GM19397 (cell line): ENCODE measurements at regions not wholly inside any gene's neighbourhood (a gene's known extent, or its start where the extent isn't known, plus 50 kb on each side); places are given as distances from the start of the nearest gene placed in this dataset.
A peak's percentile ranks its signal among the peaks of the same experiment; 100 is the strongest.

Experiments used
- ATAC-seq: cut with Tn5 transposase; IDR thresholded peaks from one replicate; pipeline ENCODE4 v1.9.1; 2021; ENCODE audit warnings: mild to moderate bottlenecking, moderate library complexity; ENCODE audit not compliant: unreplicated experiment

- no peak for ATAC-seq
Measured at GRCh38 chr11:81072273-81072672, 1631.4 kb upstream of the TENM4 start.

GRCh38 chr11:81071606-81072005 lies 1630.8 kb upstream of the TENM4 start:
- no peak for ATAC-seq

DNA sequence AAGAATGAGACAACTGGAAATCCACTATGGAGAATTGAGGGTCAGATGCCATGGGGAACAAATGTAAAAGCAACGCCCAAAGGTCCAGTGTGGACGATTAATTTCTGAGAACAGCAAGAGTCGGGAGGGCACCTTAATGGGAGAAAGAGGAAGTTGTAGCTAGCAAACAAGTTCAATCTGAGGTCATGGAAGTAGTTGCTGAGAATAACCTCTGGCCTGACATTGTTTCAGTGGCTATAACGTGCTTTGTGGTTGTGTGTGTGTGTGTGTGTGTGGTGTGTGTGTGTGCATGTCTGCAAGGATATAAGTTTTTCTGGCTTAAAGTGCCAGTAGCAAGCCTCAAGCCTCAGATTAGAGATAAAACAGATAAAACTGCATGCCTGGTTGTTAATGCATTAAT lies 1630.1 kb upstream of the TENM4 start:
- peak; percentile 61 for ATAC-seq

DNA sequence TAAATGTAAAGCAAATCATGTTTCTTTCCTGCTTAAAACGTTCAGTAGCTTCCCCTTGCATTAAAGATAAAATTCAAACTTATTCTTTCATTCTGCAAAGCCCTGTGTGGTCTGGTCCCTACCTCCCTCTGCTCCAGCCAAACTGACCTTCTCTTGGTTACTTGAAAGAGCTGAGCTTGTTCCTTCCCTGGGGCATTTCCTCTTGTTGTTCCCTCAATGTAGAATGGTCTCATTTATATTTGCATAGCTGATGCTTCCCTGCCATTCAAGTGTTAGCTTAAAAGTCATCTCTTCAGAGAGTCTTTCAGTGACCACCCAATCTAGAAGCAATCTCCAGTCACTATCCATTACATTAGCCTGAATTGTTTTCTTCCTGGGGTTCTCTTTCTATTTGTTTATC lies 1618.5 kb upstream of the TENM4 start:
- no peak for ATAC-seq

DNA sequence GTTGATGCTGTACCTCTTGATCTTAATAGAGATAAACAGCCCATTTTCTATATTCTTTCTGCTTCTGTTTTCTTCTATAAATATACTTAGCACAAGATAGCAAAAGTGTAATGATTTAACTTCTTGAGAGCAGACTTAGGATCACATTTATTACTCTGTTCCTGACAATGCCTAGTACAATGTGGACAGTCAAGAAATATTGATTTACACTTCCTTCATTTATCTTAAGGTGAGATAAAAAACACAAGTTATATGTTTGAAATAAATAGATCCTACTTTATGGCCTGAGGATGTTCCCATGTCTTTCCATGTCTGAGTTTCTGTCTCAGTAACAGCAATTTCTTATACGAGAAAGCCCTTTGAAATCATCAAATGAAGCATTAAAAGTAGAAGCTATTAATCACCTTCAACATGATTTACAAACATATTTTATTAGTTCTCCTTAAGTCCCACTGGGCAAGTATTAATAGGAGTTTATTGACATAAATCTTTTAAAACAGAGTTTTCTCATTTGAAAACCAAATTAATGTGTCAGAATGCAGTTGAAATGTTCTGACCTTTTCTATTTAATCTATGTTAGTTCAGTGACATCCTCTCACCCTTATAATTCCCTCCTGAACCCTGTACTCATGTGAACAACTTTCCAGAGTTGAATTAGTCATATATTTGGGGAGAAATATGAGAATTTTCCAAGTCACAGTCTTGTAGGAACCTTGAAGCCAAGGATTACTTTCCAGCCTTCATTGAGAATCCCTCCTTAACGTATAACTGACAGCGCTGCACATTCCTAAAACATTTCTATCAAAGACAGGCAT lies 1611.7 kb upstream of the TENM4 start:
- ATAC-seq = no peak

- ATAC-seq = no peak
Measured at GRCh38 chr11:81039916-81040524, 1599.2 kb upstream of the TENM4 start.

DNA sequence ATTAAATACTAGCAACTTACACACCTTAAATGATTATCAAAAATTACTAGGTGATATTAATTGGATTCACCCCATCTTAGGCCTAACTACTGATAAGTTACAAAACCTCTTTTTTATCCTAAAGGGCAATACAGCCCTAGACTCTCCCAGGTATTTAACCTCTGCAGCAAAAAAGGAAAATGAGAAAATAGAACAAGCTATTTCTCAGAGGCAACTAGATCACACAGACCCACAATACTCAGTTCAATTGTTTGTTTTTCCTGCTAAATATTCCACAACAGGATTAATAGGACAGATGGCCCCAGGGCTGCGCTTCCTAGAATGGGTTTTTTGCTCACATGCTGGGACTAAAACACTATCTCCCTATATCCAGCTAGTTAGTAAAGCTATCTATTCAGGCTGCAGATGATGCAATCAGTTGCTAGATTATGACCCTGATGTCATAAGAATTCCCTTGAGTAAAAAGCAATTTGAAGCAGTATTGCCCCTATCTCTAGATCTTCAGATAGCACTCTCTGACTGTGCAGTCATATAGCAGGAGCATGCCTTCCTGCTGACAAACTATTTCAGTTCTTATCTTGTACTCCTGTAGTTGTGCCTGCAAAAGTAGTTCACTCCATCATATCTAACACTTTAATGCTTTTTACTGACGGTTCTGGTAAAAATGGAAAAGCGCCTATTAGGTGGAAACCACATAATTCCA lies 1595.5 kb upstream of the TENM4 start:
- ATAC-seq = no peak

- ATAC-seq = no peak
Measured at GRCh38 chr11:81033779-81034540, 1593.1 kb upstream of the TENM4 start.

DNA sequence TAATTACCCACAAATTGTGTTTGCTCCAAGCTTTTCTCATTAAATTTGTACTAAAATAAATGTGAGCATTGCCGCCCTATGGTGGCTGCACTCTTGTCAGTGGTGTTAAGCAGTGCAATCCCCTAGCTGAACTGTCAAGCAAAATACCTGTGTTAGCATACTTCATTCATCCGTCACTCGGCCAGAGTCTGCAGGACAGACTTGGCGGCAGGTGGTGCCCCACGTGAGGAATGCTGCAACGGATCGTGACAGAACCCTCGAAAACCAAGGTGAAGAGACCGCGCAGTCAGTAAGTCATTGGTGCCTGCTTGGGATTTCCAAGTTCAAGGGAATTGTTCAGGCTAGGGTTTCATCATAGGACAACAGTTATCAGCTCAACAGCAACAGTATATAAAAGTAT lies 1592.1 kb upstream of the TENM4 start:
- no peak for ATAC-seq

GRCh38 chr11:81030186-81030585 lies 1589.4 kb upstream of the TENM4 start:
- no peak for ATAC-seq

DNA sequence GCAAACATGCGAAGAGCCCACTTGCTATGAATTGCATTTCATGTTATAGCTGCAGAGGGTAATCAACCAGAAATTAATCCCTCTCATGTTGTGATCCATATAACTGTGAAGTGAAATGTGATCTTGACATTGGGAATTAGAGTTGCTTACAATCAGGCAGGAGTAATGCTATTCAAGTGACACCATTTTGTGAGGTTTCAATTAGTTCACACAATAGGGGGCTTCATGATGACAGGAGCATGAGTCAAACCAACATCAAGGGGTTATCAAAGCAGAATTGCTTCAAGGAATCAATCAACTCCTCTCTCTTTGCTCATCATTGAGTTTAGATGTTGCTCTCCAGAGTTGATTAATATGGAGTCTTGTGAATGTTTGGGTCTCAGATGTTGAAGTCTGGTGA lies 1585.2 kb upstream of the TENM4 start:
- ATAC-seq = no peak

DNA sequence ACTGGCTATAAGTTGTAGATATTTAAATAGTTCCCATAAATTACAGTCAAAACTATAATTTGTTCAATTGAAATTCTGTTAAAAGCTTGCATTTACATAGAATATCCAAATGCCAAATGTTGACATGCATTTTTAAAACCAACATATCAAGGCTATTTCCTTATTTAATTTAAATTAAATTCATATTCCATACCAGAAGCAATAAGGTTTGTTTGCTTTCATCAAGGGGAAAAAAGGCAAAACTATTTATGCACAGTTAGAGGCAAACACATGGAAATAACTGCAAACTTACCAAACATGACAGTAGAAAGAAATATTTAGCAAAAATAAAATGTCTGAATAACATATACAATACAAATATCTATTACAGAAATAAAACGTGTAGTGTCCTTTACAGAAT lies 1581.2 kb upstream of the TENM4 start:
- no peak for ATAC-seq

DNA sequence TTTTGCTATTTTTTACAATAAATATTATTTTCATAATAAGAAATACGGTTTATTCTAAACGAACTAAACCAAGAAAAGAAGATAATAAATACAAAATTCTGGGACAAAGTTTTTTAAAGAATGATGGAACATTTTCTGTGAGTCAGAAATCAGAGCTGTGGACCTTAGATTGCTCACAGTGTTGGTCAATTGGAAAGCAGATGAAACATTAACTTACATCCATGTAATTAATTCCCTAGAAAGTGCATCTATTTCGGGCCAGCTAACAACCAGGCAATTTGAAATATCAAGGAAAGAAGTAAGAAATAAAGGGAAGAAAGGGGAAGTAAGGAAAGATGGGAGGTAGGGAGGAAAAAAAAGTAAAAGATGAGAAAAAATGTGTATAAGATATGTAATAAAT lies 1569.8 kb upstream of the TENM4 start:
- ATAC-seq = no peak

DNA sequence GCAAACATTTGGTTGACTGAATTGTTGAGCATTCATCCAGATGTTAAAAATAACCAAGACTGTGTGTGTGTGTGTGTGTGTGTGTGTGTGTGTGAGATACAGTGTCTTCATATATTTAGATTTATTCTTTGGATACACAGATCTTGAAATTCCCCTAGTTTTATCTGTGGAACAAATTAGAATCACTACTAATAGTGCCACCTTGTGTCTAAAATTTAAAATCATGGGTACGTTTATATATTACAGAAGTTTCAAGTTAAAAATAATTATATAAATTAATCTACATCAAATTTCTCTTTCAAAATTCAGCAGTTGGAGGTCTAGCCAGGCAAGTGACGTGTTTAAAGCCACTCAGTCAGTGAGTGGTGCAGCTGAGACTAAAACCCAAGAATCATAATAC lies 1566.2 kb upstream of the TENM4 start:
- ATAC-seq = no peak

DNA sequence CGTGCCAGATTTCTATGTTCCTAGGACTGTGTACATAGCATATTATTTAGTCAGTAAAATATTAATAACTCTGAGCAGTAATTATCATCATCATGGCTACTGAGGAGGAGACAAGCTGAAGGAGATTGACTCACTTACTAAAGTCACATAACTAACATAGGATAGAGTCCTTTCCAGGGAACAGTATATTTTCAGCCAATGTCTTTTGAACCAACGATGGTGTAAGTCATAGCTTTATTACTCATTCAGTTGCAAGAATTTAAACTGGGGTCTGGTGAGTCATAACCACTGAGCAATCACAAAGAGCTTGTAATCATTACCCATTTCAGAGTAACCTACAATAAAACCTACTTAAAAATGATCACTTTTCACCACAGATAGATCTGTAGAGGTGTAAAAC lies 1564.8 kb upstream of the TENM4 start:
- ATAC-seq = no peak

GRCh38 chr11:81004576-81004975 lies 1563.7 kb upstream of the TENM4 start:
- ATAC-seq = no peak

DNA sequence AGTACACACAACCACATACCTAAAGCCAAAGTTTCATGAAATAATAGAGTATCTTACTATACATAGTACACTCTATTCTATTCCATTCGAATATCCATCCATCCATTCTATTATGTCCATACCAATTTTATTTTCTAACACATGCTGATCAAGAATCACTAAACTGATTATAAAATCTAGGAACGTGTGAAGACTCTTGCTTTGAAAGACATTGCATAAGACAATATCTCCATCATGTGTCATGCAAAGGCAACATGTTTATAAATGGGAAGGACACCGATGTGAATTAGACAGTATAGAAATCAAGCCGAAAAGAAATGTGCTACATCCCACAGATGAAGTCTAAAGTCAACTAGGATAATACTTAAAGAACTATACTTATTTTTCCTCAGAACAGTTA lies 1561.5 kb upstream of the TENM4 start:
- ATAC-seq = no peak

DNA sequence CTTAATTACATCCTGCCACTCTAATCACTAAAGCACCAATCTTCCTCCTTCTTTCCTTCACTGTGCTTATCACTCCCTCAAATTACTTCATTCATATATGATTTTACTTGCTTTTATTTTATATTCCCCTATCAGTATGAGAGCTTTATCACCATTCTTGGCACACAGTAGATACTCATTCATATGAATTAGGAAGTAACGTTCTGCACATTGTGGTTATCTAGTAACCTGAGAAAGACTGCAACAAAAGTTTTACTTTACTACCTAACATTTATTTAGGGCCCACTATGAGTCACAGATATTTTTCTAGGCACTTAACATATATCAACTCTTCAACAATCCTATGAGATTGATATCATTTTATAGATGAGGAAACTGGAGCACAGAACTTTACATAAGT lies 1559.9 kb upstream of the TENM4 start:
- no peak for ATAC-seq

GRCh38 chr11:81000334-81000733 lies 1559.5 kb upstream of the TENM4 start:
- ATAC-seq = no peak

DNA sequence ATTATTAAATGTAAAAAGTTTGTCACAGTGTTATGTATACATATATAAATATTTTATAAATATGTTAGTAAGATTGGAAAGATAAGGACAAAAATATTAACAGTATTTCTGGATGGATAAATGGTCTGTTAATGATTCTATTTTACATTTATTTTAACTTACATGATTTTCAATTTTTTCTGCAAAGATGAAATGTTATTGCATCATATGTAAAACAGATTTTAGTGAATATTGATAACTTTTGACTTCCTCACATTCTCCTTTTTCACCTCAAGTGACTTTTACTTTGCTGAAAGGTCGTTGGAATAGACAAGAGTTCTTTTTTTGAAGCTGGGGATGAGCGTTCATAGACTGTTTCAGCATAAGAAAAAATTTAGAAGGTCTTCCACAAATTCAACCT lies 1554.7 kb upstream of the TENM4 start:
- no peak for ATAC-seq

DNA sequence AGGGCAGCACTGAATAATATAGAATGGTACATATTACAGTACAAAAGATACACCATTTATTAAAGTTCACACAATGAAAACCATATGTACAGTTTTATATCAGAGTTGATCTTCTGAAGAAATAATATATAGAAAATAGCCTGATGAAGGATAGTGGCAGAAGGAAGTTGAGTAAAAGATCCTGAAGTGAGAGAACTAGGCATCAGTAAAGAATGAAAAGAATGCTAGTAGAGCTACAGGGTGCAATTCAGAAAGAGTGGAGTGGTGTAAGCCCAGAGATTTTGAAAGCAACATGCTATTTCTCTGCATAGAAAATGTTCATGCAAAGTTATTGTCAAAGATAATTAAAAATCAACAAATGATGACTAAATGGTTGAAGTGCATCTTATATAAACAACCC lies 1552.7 kb upstream of the TENM4 start:
- ATAC-seq = no peak
